Mammary epithelial cell (primary cell): ENCODE measurements at regions not wholly inside any gene's neighbourhood (a gene's known extent, or its start where the extent isn't known, plus 50 kb on each side); places are given as distances from the start of the nearest gene placed in this dataset.

Experiments
- EZH2 ChIP-seq: IDR thresholded peaks from 2 replicates; pipeline ENCODE4 v1.6.1; 2012; ENCODE audit warnings: low read length, inconsistent platforms, borderline replicate concordance
- TF ChIP-seq, protein P1 (sequence below), 2 donors: IDR thresholded peaks in 1 of 2; conservative IDR thresholded peaks in 1 of 2; 2 replicates each; pipeline ENCODE4 v1.5.1; 2011 to 2012; ENCODE audit warnings: inconsistent platforms in 2 of 2, low read length in 2 of 2, mild to moderate bottlenecking in 2 of 2, control low read depth in 1 of 2, low read depth in 1 of 2; ENCODE audit not compliant: insufficient read depth in 1 of 2; ENCODE audit errors: extremely low read depth in 1 of 2

DNA sequence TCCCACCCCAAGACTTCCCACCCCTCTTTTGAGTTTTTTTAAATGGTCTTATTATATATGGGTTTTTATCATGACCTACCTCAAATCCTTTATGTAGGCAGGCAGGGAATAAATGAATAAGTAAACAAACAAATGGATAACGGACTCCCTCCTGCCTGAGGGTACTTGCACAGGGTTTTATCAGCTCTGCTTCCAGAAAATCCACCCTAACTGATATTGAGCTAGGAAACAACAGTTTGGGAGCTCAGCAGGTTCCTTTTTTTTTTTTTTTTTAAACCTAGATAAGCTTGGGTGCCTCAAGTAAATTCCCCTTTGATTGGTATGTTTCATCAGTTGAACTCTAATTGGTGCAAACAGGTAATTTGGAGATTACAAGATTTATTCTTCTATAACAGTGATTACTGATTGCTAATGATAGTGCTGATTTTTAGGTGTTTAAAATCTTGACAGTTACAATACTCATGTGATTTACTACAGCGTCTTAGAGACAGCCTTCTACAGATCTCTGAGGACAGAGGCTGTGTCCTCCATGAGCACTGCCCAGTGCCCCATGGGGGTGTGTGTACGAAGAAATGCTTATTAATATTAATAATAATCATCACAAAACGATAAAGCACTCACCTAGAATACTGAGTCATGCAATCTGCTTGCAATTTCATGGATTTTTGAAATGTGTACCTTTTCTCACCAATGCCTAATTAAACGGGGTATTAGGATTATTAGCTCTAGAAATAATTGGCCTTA is 347.4 kb downstream of the RRAGC start:
- TF ChIP-seq, protein P1, sequence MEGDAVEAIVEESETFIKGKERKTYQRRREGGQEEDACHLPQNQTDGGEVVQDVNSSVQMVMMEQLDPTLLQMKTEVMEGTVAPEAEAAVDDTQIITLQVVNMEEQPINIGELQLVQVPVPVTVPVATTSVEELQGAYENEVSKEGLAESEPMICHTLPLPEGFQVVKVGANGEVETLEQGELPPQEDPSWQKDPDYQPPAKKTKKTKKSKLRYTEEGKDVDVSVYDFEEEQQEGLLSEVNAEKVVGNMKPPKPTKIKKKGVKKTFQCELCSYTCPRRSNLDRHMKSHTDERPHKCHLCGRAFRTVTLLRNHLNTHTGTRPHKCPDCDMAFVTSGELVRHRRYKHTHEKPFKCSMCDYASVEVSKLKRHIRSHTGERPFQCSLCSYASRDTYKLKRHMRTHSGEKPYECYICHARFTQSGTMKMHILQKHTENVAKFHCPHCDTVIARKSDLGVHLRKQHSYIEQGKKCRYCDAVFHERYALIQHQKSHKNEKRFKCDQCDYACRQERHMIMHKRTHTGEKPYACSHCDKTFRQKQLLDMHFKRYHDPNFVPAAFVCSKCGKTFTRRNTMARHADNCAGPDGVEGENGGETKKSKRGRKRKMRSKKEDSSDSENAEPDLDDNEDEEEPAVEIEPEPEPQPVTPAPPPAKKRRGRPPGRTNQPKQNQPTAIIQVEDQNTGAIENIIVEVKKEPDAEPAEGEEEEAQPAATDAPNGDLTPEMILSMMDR (conservative IDR thresholded peaks at IDR 0.05 in 1 of 2, IDR thresholded peaks at IDR 0.05 in 1 of 2; ENCODE audit: extremely low read depth in 1 of 2, insufficient read depth in 1 of 2, low read depth in 1 of 2, low read length in 2 of 2), result no peak
- no peak for TF ChIP-seq EZH2
